Skeletal muscle cell (primary cell): ENCODE measurements at regions not wholly inside any gene's neighbourhood (a gene's known extent, or its start where the extent isn't known, plus 50 kb on each side); places are given as distances from the start of the nearest gene placed in this dataset.

Experiments
- DNase-seq: peaks from one replicate; pipeline ENCODE4 v3.0.0-alpha.2; 2010; ENCODE audit warnings: low read depth
- H3K4me3 ChIP-seq: 2 replicates; pipeline ENCODE4 v1.5.1; 2011; ENCODE audit warnings: low read depth, mild to moderate bottlenecking, control low read depth, low read length, moderate library complexity

GRCh38 chr1:82752046-82752445 lies 951.3 kb downstream of the ADGRL2 start:
- DNase-seq, result no peak

DNA sequence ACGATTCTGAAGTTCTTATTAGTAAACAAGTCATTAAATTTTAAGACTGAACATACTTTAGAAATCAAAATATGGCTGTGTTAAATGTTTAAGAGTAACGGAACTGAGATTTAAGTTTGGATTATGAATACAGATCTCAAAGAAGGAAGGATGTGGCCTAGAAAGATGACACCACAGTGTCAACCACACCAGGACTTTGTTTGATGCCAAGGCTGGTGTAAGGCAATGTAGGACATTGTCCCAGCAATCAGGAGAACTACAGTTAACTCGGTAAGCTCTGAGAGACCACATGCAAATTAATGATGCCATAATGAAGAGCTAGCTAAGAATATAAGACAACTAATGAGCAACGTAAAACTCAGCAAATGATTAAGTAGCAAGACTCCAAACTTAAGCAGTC lies 932.9 kb downstream of the ADGRL2 start:
- DNase-seq, result no peak
- H3K4me3 ChIP-seq, result no peak overlapping the region

More at GRCh38 chr1:82752046-82752445, 951.3 kb downstream of the ADGRL2 start:
- H3K4me3 ChIP-seq, result no peak overlapping the region

DNA sequence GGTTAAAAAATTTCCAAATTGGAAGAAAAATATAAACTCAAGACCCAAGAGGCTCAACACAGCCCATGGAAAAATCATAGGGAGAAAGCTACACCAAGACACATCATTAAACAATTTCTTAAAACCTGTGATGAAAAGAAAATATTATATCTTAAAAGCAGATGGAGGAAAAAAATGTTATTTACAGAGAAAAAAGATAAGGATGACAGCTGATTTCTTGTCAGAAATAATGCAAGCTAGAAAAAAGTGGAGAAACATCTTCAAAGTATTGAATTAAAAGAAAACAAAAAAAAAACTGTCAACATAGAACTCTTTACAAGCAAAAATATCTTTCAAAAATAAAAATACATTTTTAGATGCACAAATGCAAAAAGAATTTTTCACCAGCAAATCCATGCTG lies 930.5 kb downstream of the ADGRL2 start:
- no peak overlapping the region for H3K4me3 ChIP-seq
- no peak for DNase-seq

DNA sequence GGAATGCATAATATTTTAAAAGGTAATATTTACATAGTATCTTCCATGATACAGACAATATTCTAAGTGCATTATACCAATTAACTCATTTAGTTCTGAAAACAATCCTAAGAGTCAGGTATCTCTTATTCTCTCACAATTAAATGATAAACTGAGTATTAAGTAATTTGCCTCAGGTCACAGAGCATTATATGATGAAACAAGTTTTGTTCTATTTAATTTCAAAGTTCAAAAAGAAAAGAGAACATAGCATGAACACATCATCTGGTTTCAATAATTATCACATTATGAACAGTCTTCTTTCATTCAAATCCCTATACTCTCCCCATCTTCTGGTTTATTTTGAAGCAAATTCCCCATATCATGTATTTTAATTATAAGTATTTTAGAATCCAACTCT lies 927.5 kb downstream of the ADGRL2 start:
- H3K4me3 ChIP-seq, result no peak overlapping the region
- no peak for DNase-seq

DNA sequence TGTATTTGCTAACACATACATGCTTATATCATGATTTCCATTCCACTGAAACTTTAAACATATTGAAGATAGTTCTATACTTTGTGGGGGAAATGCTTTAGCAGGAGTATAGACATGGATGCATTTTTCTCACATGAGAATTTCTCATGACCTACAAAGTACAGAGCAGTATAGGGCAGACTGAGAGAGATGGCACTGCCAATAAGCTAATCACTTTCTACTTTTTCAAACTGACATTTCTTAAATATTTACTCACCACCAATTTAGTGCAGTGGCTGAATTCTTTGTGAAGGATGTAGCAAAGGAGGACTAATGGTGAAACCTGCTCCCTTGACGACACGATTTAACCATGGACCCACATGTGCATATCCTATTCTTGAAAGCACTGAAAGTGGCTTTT lies 923.5 kb downstream of the ADGRL2 start:
- DNase-seq, result no peak
- no peak overlapping the region for H3K4me3 ChIP-seq

GRCh38 chr1:82722608-82723007 lies 921.9 kb downstream of the ADGRL2 start:
- no peak overlapping the region for H3K4me3 ChIP-seq
- no peak for DNase-seq

DNA sequence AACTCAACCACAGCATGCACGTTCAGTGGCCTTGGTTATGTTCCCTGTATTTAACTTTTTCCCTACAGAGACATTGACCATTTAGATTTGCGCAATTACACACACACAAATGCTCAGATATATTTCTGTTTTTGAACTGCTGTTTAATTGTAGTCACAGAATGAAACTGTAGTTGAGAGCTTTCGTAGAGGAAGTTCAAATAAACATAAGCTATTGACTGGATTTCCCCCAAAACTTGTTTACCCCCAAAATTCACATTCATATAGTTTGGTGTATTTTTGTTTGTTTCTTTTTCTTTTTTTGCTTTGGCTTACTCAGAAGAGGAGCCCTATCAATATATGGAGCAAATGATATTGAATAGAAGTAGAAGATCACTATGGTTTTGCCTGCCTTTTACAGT lies 921.0 kb downstream of the ADGRL2 start:
- no peak overlapping the region for H3K4me3 ChIP-seq
- DNase-seq, result no peak

DNA sequence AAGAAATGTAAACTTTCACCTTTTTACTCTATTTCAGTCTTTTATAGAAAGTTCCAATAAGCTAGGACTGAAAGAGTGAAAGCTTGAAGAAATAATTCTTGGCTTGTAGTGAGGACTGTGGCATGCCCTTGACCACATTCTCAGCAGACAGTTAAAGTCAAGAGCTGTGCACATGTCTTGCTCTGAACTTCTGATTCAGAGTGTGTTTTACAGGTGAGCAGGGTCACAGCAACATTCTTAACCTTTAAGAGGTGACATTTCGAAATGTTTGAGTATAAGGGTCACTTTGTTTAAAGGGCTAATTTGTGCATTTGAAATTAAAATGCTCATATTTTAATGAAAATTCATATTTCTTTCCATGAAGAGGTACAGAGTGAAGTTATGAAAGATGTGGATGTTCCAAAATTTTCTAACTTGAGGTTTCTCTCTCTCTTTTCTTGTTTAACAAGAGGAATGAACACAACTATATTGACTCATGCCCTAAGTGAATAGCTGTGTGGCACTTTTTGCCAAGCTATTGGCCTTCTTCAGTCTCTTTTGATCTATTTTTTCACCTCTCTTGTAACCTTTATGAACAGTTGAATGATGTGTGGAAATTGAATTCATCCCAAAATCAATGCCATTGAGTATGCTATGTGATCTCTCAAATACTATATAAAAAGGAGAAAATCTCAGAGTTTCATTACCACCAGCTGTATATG lies 918.1 kb downstream of the ADGRL2 start:
- no peak for DNase-seq

GRCh38 chr1:82710091-82710490 lies 909.4 kb downstream of the ADGRL2 start:
- DNase-seq, result no peak
- no peak overlapping the region for H3K4me3 ChIP-seq

More for the DNA sequence above, 918.1 kb downstream of the ADGRL2 start:
- H3K4me3 ChIP-seq, result no peak overlapping the region

DNA sequence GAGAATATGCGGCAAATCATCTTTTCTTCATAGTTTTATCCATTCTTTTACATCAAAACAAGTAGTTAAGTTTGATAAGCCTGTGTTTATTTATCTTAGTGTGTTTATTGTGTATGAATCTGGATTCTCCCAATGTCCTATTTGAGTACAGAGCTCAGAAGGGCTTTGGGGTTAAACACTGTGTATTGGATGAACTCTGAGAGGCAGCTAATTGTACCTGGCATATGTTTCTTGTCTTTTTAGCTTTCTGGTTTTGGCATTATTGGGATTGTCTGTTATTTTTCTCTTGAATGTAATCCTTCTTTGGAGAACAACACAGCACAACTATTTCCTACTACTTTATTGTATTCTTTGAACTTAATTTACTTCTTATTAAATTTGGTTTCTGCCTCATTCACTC lies 906.9 kb downstream of the ADGRL2 start:
- no peak overlapping the region for H3K4me3 ChIP-seq
- DNase-seq, result no peak

- H3K4me3 ChIP-seq, result no peak overlapping the region
- no peak for DNase-seq
Measured at GRCh38 chr1:82706741-82707140, 906.0 kb downstream of the ADGRL2 start.

DNA sequence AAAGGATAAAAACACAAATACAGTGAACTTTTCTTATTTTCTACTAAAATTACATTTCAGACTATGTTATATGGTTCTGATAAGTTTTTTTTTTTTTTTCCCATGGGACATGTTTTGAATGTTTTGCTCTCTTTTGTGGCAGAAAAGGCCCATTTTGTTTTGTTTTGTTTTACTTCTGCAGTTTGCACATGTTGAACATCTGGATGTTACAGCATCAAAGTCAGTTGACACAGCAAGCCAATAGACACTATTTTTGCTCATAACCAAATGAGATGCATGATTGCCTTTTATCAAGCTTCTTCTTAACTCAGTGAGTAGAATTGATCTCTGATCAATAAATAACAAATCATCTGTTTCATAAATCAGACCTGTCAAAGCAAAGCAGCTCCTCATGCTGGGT lies 904.2 kb downstream of the ADGRL2 start:
- no peak overlapping the region for H3K4me3 ChIP-seq
- no peak for DNase-seq

GRCh38 chr1:82704393-82704792 lies 903.7 kb downstream of the ADGRL2 start:
- H3K4me3 ChIP-seq, result no peak overlapping the region
- no peak for DNase-seq

DNA sequence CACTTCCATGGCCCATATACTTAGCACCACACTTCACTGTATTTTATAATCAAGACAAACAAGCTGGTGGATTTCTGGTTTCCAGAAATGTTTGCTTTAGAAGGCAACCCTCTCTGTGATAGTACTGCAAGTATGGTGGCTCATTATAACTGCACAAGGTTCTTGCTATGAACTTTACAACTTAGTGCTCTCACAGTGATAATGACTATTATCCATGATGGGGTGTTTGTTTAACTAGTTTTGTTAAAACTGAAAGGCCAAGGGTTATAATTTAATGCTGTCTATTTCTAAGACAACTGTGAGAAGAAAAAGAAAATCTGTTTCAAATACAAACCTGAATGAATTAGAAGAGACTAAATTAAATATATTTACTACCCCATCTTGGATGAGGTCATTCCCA lies 903.2 kb downstream of the ADGRL2 start:
- H3K4me3 ChIP-seq, result no peak overlapping the region
- DNase-seq, result no peak

- H3K4me3 ChIP-seq, result no peak overlapping the region
- no peak for DNase-seq
Measured at GRCh38 chr1:82700476-82700875, 899.7 kb downstream of the ADGRL2 start.

DNA sequence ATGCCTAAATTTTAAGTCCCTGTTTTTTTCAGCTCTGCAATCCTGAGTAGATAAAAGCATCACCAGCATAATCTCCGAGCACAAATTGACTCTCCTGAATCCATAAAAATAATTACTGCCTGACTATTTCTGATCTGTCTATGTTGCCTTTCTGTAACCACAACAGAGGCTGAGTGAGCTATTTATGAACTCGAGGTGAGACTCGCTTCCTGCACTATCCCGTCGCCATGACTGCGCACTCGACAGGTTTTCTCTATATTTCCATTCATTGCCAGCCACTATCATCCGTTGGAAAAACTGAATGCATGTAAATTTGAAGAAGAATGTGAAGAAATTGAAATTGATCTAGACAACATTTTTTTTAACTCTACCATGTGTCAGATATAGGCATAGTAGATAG lies 897.2 kb downstream of the ADGRL2 start:
- no peak for DNase-seq
- H3K4me3 ChIP-seq, result no peak overlapping the region

DNA sequence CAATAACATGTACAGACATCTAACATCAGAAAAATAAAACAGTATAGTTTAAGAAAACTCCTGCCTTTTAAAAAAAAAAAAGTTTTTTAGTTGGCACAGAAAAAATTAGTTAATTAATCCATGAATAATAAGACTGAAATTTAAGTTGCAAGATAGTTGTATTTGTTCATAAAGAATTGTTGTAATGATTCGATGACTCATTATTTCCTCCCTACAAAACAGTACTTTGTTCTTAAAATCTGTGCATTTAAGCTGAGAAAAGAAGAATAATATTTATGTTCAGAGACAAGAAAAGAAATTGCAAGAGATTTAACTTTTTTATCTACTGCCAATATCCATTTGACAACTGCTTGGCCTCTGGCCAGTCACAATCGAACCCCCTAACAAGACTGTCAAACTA lies 894.7 kb downstream of the ADGRL2 start:
- no peak overlapping the region for H3K4me3 ChIP-seq
- DNase-seq, result no peak

DNA sequence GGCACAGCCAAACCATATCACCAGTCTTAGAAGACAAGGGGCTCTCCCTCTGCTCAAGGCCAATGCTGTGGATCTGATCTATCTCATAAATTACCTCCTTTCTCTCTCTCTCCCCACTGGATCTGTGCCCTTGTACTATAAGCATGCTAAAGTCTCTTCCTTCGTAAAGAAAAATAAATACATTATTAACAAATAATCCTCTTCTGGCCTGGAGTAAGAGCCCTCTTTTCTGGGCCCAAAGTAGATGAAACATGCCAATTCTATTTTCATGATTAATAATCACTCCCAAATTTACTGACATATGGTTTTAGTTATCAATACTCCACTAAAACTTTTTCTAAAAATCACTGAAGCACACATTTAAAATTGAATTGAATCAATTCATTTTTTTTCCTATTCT lies 889.7 kb downstream of the ADGRL2 start:
- no peak for DNase-seq

GRCh38 chr1:82689217-82689616 lies 888.5 kb downstream of the ADGRL2 start:
- DNase-seq, result no peak
- no peak overlapping the region for H3K4me3 ChIP-seq

More for the DNA sequence above, 889.7 kb downstream of the ADGRL2 start:
- no peak overlapping the region for H3K4me3 ChIP-seq

- no peak overlapping the region for H3K4me3 ChIP-seq
- DNase-seq, result no peak
Measured at GRCh38 chr1:82686774-82687173, 886.0 kb downstream of the ADGRL2 start.

DNA sequence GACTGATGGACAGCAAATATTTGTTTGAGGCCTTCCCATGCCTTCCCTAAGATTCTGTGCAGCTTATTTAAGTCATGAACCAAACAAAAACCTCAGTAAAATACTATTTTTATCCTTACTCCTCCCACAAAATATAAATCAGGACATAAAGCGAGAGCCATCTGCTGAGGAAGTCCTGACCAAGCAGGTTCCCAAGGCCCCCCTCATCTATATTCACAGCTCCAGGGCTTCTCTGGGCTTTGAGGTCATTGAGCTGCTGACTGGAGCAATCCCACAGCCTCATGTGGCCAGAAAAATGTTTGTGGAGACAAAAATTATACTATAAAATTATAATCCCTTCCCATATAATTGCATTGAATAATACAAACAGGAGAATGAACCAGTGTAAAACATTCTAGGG lies 846.2 kb downstream of the ADGRL2 start:
- DNase-seq, result no peak
- H3K4me3 ChIP-seq, result no peak overlapping the region

GRCh38 chr1:82646336-82646735 lies 845.6 kb downstream of the ADGRL2 start:
- H3K4me3 ChIP-seq, result no peak overlapping the region
- DNase-seq, result no peak
